HEK293 (cell line): ENCODE measurements at regions not wholly inside any gene's neighbourhood (a gene's known extent, or its start where the extent isn't known, plus 50 kb on each side); places are given as distances from the start of the nearest gene placed in this dataset.
A peak's percentile ranks its signal among the peaks of the same experiment; 100 is the strongest.

ENCODE experiments used
- CTCF ChIA-PET: fragments of 350-600 bp; formaldehyde crosslinking; extraction: SDS; loops from one replicate; lab custom pipeline; 2021; ENCODE audit warnings: antibody characterized with exemption; lab: Yijun Ruan, JAX
- POLR2A ChIA-PET: fragments of 300-600 bp; formaldehyde crosslinking; extraction: SDS; loops from one replicate; lab custom pipeline; 2020; ENCODE audit warnings: antibody characterized with exemption, inconsistent platforms; lab: Yijun Ruan, JAX
- H3K27ac ChIP-seq: fragments of 200-500 bp; sonication (Bioruptor generic); 2 replicates; pipeline ENCODE4 v1.5.1; 2014; ENCODE audit warnings: low read depth, low read length, control low read depth, inconsistent platforms; ENCODE audit errors: extremely low read depth
- H3K36me3 ChIP-seq, 2 experiments: fragments of 200-500 bp in 1 of 2; sonication (Bioruptor generic) in 1 of 2; 1 replicate in 1 of 2; 2 replicates in 1 of 2; pipeline ENCODE4 v1.5.1; 2014 to 2017; ENCODE audit warnings: inconsistent platforms in 2 of 2, low read length in 2 of 2; ENCODE audit not compliant: control insufficient read depth in 2 of 2, insufficient read depth in 1 of 2
- H3K4me1 ChIP-seq: fragments of 200-500 bp; sonication (Bioruptor generic); 2 replicates; pipeline ENCODE4 v1.5.1; 2014; ENCODE audit warnings: mild to moderate bottlenecking, low read length, inconsistent platforms; ENCODE audit not compliant: control insufficient read depth, insufficient read depth
- H3K4me3 ChIP-seq: 2 replicates; pipeline ENCODE4 v1.5.1; 2011; ENCODE audit warnings: low read depth, mild to moderate bottlenecking, control low read depth, low read length, moderate library complexity
- H3K9me3 ChIP-seq: fragments of 200-500 bp; sonication (Bioruptor generic); 2 replicates; pipeline ENCODE4 v1.5.1; 2014; ENCODE audit warnings: low read depth, low read length, inconsistent platforms; ENCODE audit not compliant: control insufficient read depth, insufficient read depth
- ATF2 ChIP-seq: fragments of 450-650 bp; formaldehyde crosslinking; IDR thresholded peaks from 2 replicates; pipeline ENCODE4 v1.5.1; 2016; ENCODE audit warnings: missing biosample characterization, missing genetic modification characterization, low read depth
- EGR2 ChIP-seq: fragments of 450-650 bp; formaldehyde crosslinking; IDR thresholded peaks from 2 replicates; pipeline ENCODE4 v1.5.1; 2016; ENCODE audit warnings: low read depth, missing biosample characterization, missing genetic modification characterization
- GLIS1 ChIP-seq: fragments of 450-650 bp; formaldehyde crosslinking; IDR thresholded peaks from 2 replicates; pipeline ENCODE4 v1.5.1; 2016; ENCODE audit warnings: missing biosample characterization, missing genetic modification characterization
- GLIS2 ChIP-seq: fragments of 450-650 bp; formaldehyde crosslinking; IDR thresholded peaks from 2 replicates; pipeline ENCODE4 v1.5.1; 2016; ENCODE audit warnings: missing biosample characterization, missing genetic modification characterization
- KLF8 ChIP-seq: fragments of 450-650 bp; formaldehyde crosslinking; IDR thresholded peaks from 2 replicates; pipeline ENCODE4 v1.5.1; 2016; ENCODE audit warnings: missing biosample characterization, missing genetic modification characterization
- PRDM2 ChIP-seq: fragments of 450-650 bp; formaldehyde crosslinking; IDR thresholded peaks from 2 replicates; pipeline ENCODE4 v1.5.1; 2016; ENCODE audit warnings: missing biosample characterization, missing genetic modification characterization, borderline replicate concordance
- ZBTB1 ChIP-seq: fragments of 450-650 bp; formaldehyde crosslinking; IDR thresholded peaks from 2 replicates; pipeline ENCODE4 v1.5.1; 2016; ENCODE audit warnings: missing biosample characterization, missing genetic modification characterization
- ZBTB17 ChIP-seq: fragments of 450-650 bp; formaldehyde crosslinking; IDR thresholded peaks from 2 replicates; pipeline ENCODE4 v1.5.1; 2016; ENCODE audit warnings: missing biosample characterization, missing genetic modification characterization
- ZBTB21 ChIP-seq: fragments of 450-650 bp; formaldehyde crosslinking; IDR thresholded peaks from 2 replicates; pipeline ENCODE4 v1.5.1; 2017; ENCODE audit warnings: missing biosample characterization, missing genetic modification characterization
- ZBTB48 ChIP-seq: fragments of 450-650 bp; formaldehyde crosslinking; IDR thresholded peaks from 2 replicates; pipeline ENCODE4 v1.5.1; 2016; ENCODE audit warnings: missing biosample characterization, missing genetic modification characterization
- ZFHX2 ChIP-seq: fragments of 450-650 bp; formaldehyde crosslinking; conservative IDR thresholded peaks from 2 replicates; pipeline ENCODE4 v1.5.1; 2016; ENCODE audit warnings: missing biosample characterization, missing genetic modification characterization
- ZNF140 ChIP-seq: fragments of 450-650 bp; formaldehyde crosslinking; IDR thresholded peaks from 2 replicates; pipeline ENCODE4 v1.5.1; 2016; ENCODE audit warnings: missing biosample characterization, missing genetic modification characterization
- ZNF2 ChIP-seq: fragments of 450-650 bp; formaldehyde crosslinking; IDR thresholded peaks from 2 replicates; pipeline ENCODE4 v1.5.1; 2016; ENCODE audit warnings: missing biosample characterization, missing genetic modification characterization
- ZNF311 ChIP-seq: fragments of 450-650 bp; formaldehyde crosslinking; IDR thresholded peaks from 2 replicates; pipeline ENCODE4 v1.5.1; 2017; ENCODE audit warnings: missing biosample characterization, missing genetic modification characterization, borderline replicate concordance
- ZNF391 ChIP-seq: fragments of 450-650 bp; formaldehyde crosslinking; IDR thresholded peaks from 2 replicates; pipeline ENCODE4 v1.5.1; 2016; ENCODE audit warnings: low read depth, missing biosample characterization, missing genetic modification characterization, borderline replicate concordance
- ZNF398 ChIP-seq: fragments of 450-650 bp; formaldehyde crosslinking; IDR thresholded peaks from 2 replicates; pipeline ENCODE4 v1.5.1; 2017; ENCODE audit warnings: missing biosample characterization, missing genetic modification characterization
- ZNF404 ChIP-seq: fragments of 450-650 bp; formaldehyde crosslinking; IDR thresholded peaks from 2 replicates; pipeline ENCODE4 v1.5.1; 2017; ENCODE audit warnings: missing biosample characterization, missing genetic modification characterization
- ZNF48 ChIP-seq: fragments of 450-650 bp; formaldehyde crosslinking; IDR thresholded peaks from 2 replicates; pipeline ENCODE4 v1.5.1; 2016; ENCODE audit warnings: missing biosample characterization, missing genetic modification characterization
- ZNF610 ChIP-seq: fragments of 450-650 bp; formaldehyde crosslinking; IDR thresholded peaks from 2 replicates; pipeline ENCODE4 v1.5.1; 2016; ENCODE audit warnings: missing biosample characterization, missing genetic modification characterization, borderline replicate concordance
- ZNF664 ChIP-seq: fragments of 450-650 bp; formaldehyde crosslinking; IDR thresholded peaks from 2 replicates; pipeline ENCODE4 v1.5.1; 2016; ENCODE audit warnings: missing biosample characterization, missing genetic modification characterization
- ZNF76 ChIP-seq: fragments of 450-650 bp; formaldehyde crosslinking; IDR thresholded peaks from 2 replicates; pipeline ENCODE4; 2016; ENCODE audit warnings: low read depth, missing biosample characterization, missing genetic modification characterization, borderline replicate concordance
- ZNF792 ChIP-seq: fragments of 450-650 bp; formaldehyde crosslinking; IDR thresholded peaks from 2 replicates; pipeline ENCODE4 v1.5.1; 2016; ENCODE audit warnings: missing biosample characterization, missing genetic modification characterization
- ZNF843 ChIP-seq: fragments of 450-650 bp; formaldehyde crosslinking; IDR thresholded peaks from 2 replicates; pipeline ENCODE4 v1.5.1; 2016; ENCODE audit warnings: missing biosample characterization, missing genetic modification characterization

GRCh38 chr5:133665571-133665970, 53.2 kb upstream of the FSTL4 start:
- Histone ChIP-seq H3K4me3 (no peak overlapping the region), H3K9me3 (no peaks in the 10 kb centered on the region), H3K36me3 (no peaks in the 10 kb centered on the region), H3K4me1 (no peaks in the 10 kb centered on the region), H3K27ac (no peak overlapping the region)
- no peak for TF ChIP-seq ZNF391 (tag by site-specific recombination)
- no peak for TF ChIP-seq EGR2 (tag by site-specific recombination)
- no peak for TF ChIP-seq ZNF792 (tag by site-specific recombination)
- no peak for TF ChIP-seq ZNF2
- no peak for TF ChIP-seq ZNF843 (tag by site-specific recombination)
- TF ChIP-seq GLIS2 (tag by site-specific recombination), result no peak
- TF ChIP-seq ZNF140, result no peak
- no peak for TF ChIP-seq ZNF404 (tag by site-specific recombination)
- TF ChIP-seq ZNF48 (tag by site-specific recombination), result no peak
- no peak for TF ChIP-seq ZNF610 (tag by site-specific recombination)
- TF ChIP-seq ZBTB21, result no peak
- TF ChIP-seq ZBTB17 (tag by site-specific recombination), result no peak
- TF ChIP-seq PRDM2, result no peak
- no peak for TF ChIP-seq KLF8 (tag by site-specific recombination)
- CTCF ChIA-PET, result no interaction called here
- POLR2A ChIA-PET, result no interaction called here

GRCh38 chr5:133664422-133664821, 52.1 kb upstream of the FSTL4 start:
- TF ChIP-seq GLIS1 (tag by site-specific recombination) (no peak), ZNF391 (tag by site-specific recombination) (no peak), ZFHX2 (tag by site-specific recombination) (peak; percentile 39; the same call in 1 of the 2 replicates)
- Histone ChIP-seq H3K36me3 (no peaks in the 10 kb centered on the region), H3K4me1 (no peaks in the 10 kb centered on the region), H3K9me3 (no peaks in the 10 kb centered on the region), H3K27ac (no peak overlapping the region), H3K4me3 (no peak overlapping the region)
- ChIA-PET CTCF (interaction anchor here (0.7 kb wide), 1 partner anchor 83 kb away, joined by 4 read pairs; no protein-coding TSS in a partner anchor), POLR2A (no interaction called here)

GRCh38 chr5:133663397-133664054, 51.2 kb upstream of the FSTL4 start:
- POLR2A ChIA-PET, result no interaction called here
- no peaks in the 10 kb centered on the region for H3K9me3 ChIP-seq
- H3K4me1 ChIP-seq, result no peaks in the 10 kb centered on the region
- no peak overlapping the region for H3K4me3 ChIP-seq
- H3K27ac ChIP-seq, result no peak overlapping the region
- no peaks in the 10 kb centered on the region for H3K36me3 ChIP-seq
- CTCF ChIA-PET, result interaction anchor here (0.6 kb wide), 1 partner anchor 83 kb away, joined by 3 read pairs; no protein-coding TSS in a partner anchor
- TF ChIP-seq ZFHX2 (tag by site-specific recombination) (no peak), ZNF311 (tag by site-specific recombination) (no peak), ZBTB48 (tag by site-specific recombination) (no peak), ATF2 (no peak), ZNF76 (tag by site-specific recombination) (no peak), ZBTB1 (tag by site-specific recombination) (no peak), ZNF664 (tag by site-specific recombination) (no peak), ZNF398 (tag by site-specific recombination) (no peak)
